ENCODE measurements at regions not wholly inside any gene's neighbourhood (a gene's known extent, or its start where the extent isn't known, plus 50 kb on each side); places are given as distances from the start of the nearest gene placed in this dataset.

GRCh38 chr14:94989946-94990345 is 167.4 kb downstream of the DICER1 start:
- TF ChIP-seq EZH2 (IDR thresholded peaks at IDR 0.05; ENCODE audit: low read depth, unreplicated experiment) (no peak), CTCF (conservative IDR thresholded peaks at IDR 0.05; ENCODE audit: low read depth in 2 of 2) (no peak), POLR2AphosphoS5 (IDR thresholded peaks at IDR 0.05; ENCODE audit: low read depth) (no peak), EZH2phosphoT487 (IDR thresholded peaks at IDR 0.05; ENCODE audit: unreplicated experiment) (no peak), CREB1 (CRISPR knock-in tag; IDR thresholded peaks at IDR 0.05; ENCODE audit: low read depth) (no peak), REST (IDR thresholded peaks at IDR 0.05; ENCODE audit: unreplicated experiment) (no peak), NANOG (IDR thresholded peaks at IDR 0.05; ENCODE audit: borderline replicate concordance) (no peak)
